Panc1 (cell line): ENCODE measurements at regions not wholly inside any gene's neighbourhood (a gene's known extent, or its start where the extent isn't known, plus 50 kb on each side); places are given as distances from the start of the nearest gene placed in this dataset.

ENCODE experiments used
- ATAC-seq: fragments of 200-7000 bp; cut with Tn5 transposase; 2 replicates; pipeline ENCODE4 v1.9.1; 2020; ENCODE audit warnings: mild to moderate bottlenecking, moderate library complexity
- BruUV-seq: library from RNA; stranded (reverse); fragments of 400-500 nt; replicated peaks from 2 replicates; lab custom pipeline; 2021; lab: Mats Ljungman, UMichigan
- CTCF ChIA-PET: fragments of 300-600 bp; sonication (Branson Sonifier 250); formaldehyde crosslinking; loops from one replicate; lab custom pipeline; 2022; ENCODE audit warnings: antibody characterized with exemption; lab: Charles Lee
- POLR2A ChIA-PET: fragments of 300-600 bp; sonication (Branson Sonifier 250); formaldehyde crosslinking; loops from one replicate; lab custom pipeline; 2022; ENCODE audit warnings: antibody characterized with exemption; lab: Charles Lee
- DNase-seq: peaks from one replicate; pipeline ENCODE4 v3.0.0-alpha.2; 2010; ENCODE audit warnings: low read depth, low spot score
- H3K27ac ChIP-seq: 2 replicates; pipeline ENCODE4 v1.5.1; 2011; ENCODE audit warnings: mild to moderate bottlenecking, low read length, inconsistent platforms
- H3K27me3 ChIP-seq: fragments of 200-500 bp; sonication (Bioruptor generic); 2 replicates; pipeline ENCODE4 v1.6.0; 2014; ENCODE audit warnings: low read length, inconsistent platforms; ENCODE audit not compliant: control insufficient read depth, insufficient read depth
- H3K36me3 ChIP-seq: fragments of 200-500 bp; sonication (Bioruptor generic); 2 replicates; pipeline ENCODE4 v1.5.1; 2014; ENCODE audit warnings: inconsistent platforms, mild to moderate bottlenecking, low read length, moderate library complexity; ENCODE audit not compliant: control insufficient read depth, insufficient read depth
- H3K4me1 ChIP-seq: 2 replicates; pipeline ENCODE4 v1.5.1; 2011; ENCODE audit warnings: inconsistent platforms, mild to moderate bottlenecking, low read length, moderate library complexity; ENCODE audit not compliant: control insufficient read depth, insufficient read depth
- H3K4me3 ChIP-seq, 2 experiments: 2 replicates each; pipeline ENCODE4 v1.5.1; 2011 to 2012; ENCODE audit warnings: low read depth in 2 of 2, low read length in 2 of 2, mild to moderate bottlenecking in 2 of 2, inconsistent platforms in 1 of 2, moderate library complexity in 1 of 2
- H3K9me3 ChIP-seq: fragments of 200-500 bp; sonication (Bioruptor generic); 2 replicates; pipeline ENCODE4 v1.5.1; 2014; ENCODE audit warnings: low read depth, mild to moderate bottlenecking, inconsistent platforms, low read length, moderate library complexity; ENCODE audit not compliant: control insufficient read depth, insufficient read depth
- CTCF ChIP-seq: fragments of 450-650 bp; IDR thresholded peaks from 2 replicates; pipeline ENCODE4 v1.5.1; 2017; ENCODE audit warnings: mild to moderate bottlenecking
- POLR2AphosphoS5 ChIP-seq: IDR thresholded peaks from 2 replicates; pipeline ENCODE4 v1.6.1; 2012; ENCODE audit warnings: mild to moderate bottlenecking, low read depth, low read length, moderate library complexity
- SIN3A ChIP-seq: IDR thresholded peaks from 2 replicates; pipeline ENCODE4 v1.6.1; 2012; ENCODE audit warnings: low read depth, mild to moderate bottlenecking, low read length, moderate library complexity, borderline replicate concordance; ENCODE audit not compliant: insufficient read depth
- TCF7L2 ChIP-seq: IDR thresholded peaks from 2 replicates; pipeline ENCODE4 v1.6.1; 2011; ENCODE audit warnings: mild to moderate bottlenecking, low read depth, low read length, inconsistent platforms
- in situ Hi-C: cut with HindIII; loops from 2 replicates; pipeline ENCODE4 v1.10.0; 2016; ENCODE audit warnings: low sequenced_read_pairs, low pct_unique_long_range_greater_than_20kb
- intact Hi-C: fragments of 100-400 bp; cut with micrococcal nuclease; formaldehyde crosslinking; loops from one replicate; pipeline ENCODE4 v1.10.0; 2022; ENCODE audit not compliant: unreplicated experiment
- TF ChIP-seq, protein P1 (sequence below), 2 experiments: IDR thresholded peaks; 2 replicates each; pipeline ENCODE4 v1.6.1; 2011 to 2012; ENCODE audit warnings: low read depth in 2 of 2, control low read depth in 1 of 2, low read length in 1 of 2, mild to moderate bottlenecking in 1 of 2, moderate library complexity in 1 of 2; ENCODE audit not compliant: insufficient read depth in 1 of 2

DNA sequence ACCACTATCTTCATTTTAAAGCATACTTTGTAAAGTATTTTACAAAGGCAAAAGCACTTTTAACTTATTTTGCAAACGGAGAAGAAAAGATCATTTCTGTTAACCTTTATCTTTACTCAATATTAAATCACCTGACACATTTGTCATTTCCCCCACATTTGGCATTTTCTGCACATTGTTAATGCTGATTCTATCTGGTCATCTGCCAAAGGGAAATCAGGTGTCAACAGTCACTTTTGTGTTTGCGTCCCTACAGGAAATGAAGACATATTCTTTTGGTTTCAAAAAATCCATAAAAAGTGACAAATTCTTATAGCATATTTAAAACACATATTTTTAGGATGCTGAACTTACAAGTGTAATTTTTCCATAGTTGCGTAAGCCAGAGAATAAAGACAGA is 191.3 kb upstream of the TMEM161B start:
- H3K27ac ChIP-seq = no peak overlapping the region
- no peak overlapping the region for H3K4me3 ChIP-seq
- in situ Hi-C loops = no loop called here
- intact Hi-C loops = no loop called here
- H3K4me1 ChIP-seq = no peaks in the 10 kb centered on the region
- TF ChIP-seq, protein P1, sequence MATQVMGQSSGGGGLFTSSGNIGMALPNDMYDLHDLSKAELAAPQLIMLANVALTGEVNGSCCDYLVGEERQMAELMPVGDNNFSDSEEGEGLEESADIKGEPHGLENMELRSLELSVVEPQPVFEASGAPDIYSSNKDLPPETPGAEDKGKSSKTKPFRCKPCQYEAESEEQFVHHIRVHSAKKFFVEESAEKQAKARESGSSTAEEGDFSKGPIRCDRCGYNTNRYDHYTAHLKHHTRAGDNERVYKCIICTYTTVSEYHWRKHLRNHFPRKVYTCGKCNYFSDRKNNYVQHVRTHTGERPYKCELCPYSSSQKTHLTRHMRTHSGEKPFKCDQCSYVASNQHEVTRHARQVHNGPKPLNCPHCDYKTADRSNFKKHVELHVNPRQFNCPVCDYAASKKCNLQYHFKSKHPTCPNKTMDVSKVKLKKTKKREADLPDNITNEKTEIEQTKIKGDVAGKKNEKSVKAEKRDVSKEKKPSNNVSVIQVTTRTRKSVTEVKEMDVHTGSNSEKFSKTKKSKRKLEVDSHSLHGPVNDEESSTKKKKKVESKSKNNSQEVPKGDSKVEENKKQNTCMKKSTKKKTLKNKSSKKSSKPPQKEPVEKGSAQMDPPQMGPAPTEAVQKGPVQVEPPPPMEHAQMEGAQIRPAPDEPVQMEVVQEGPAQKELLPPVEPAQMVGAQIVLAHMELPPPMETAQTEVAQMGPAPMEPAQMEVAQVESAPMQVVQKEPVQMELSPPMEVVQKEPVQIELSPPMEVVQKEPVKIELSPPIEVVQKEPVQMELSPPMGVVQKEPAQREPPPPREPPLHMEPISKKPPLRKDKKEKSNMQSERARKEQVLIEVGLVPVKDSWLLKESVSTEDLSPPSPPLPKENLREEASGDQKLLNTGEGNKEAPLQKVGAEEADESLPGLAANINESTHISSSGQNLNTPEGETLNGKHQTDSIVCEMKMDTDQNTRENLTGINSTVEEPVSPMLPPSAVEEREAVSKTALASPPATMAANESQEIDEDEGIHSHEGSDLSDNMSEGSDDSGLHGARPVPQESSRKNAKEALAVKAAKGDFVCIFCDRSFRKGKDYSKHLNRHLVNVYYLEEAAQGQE (IDR thresholded peaks at IDR 0.05; ENCODE audit: insufficient read depth in 1 of 2, low read depth in 2 of 2, low read length in 1 of 2) = no peak
- TF ChIP-seq TCF7L2 (no peak), CTCF (no peak), POLR2AphosphoS5 (no peak), SIN3A (no peak)
- POLR2A ChIA-PET = no interaction called here
- CTCF ChIA-PET = no interaction called here
- DNase-seq = no peak
- BruUV-seq = no TSS peak
- ATAC-seq = no peak
- H3K27me3 ChIP-seq = no peaks in the 10 kb centered on the region
- H3K9me3 ChIP-seq = no peaks in the 10 kb centered on the region
- H3K36me3 ChIP-seq = no peaks in the 10 kb centered on the region

GRCh38 chr5:88452820-88453219 is 184.2 kb upstream of the TMEM161B start:
- POLR2A ChIA-PET = no interaction called here
- CTCF ChIA-PET = no interaction called here
- Histone ChIP-seq H3K36me3 (no peaks in the 10 kb centered on the region), H3K4me1 (no peaks in the 10 kb centered on the region), H3K27me3 (no peaks in the 10 kb centered on the region), H3K4me3 (no peak overlapping the region), H3K9me3 (no peaks in the 10 kb centered on the region), H3K27ac (no peak overlapping the region)
- no peak for ATAC-seq
- DNase-seq = no peak
- TF ChIP-seq CTCF (no peak), POLR2AphosphoS5 (no peak), SIN3A (no peak)
- TF ChIP-seq, protein P1 (IDR thresholded peaks at IDR 0.05; ENCODE audit: insufficient read depth in 1 of 2, low read depth in 2 of 2, low read length in 1 of 2) = peak; percentile 72 to 76
- BruUV-seq = no TSS peak
- intact Hi-C loops = no loop called here
- in situ Hi-C loops = no loop called here
